Stimulated activated effector memory CD8-positive, alpha-beta T cell treated with anti-CD3 and anti-CD28 coated beads, Interleukin-12 subunit alpha, Interleukin-12 subunit beta, amount 100 ng/mL, for 72 hours (primary cell): ENCODE measurements at regions not wholly inside any gene's neighbourhood (a gene's known extent, or its start where the extent isn't known, plus 50 kb on each side); places are given as distances from the start of the nearest gene placed in this dataset.

Experiments
- ATAC-seq: fragments of 150-1000 bp; cut with Tn5 transposase; 2 replicates; pipeline ENCODE4 v1.10.0; 2021
- DNase-seq, 2 donors: peaks; one replicate each; pipeline ENCODE4 v3.0.0; 2021 to 2022; ENCODE audit warnings: low spot score in 2 of 2
- H3K27ac Mint-ChIP-seq: one replicate; pipeline ENCODE4 v1.8.0; 2022; ENCODE audit warnings: mild to moderate bottlenecking, mixed read lengths
- H3K36me3 Mint-ChIP-seq: one replicate; pipeline ENCODE4 v1.8.0; 2022; ENCODE audit warnings: mild to moderate bottlenecking, mixed read lengths
- H3K4me1 Mint-ChIP-seq: one replicate; pipeline ENCODE4 v1.8.0; 2022; ENCODE audit warnings: mixed read lengths
- H3K4me3 Mint-ChIP-seq: one replicate; pipeline ENCODE4 v1.8.0; 2022; ENCODE audit warnings: mild to moderate bottlenecking, mixed read lengths
- H3K9me3 Mint-ChIP-seq: one replicate; pipeline ENCODE4 v1.8.0; 2022; ENCODE audit warnings: mixed read lengths

GRCh38 chr10:33813871-33814270 is 479.4 kb upstream of the NRP1 start:
- Mint-ChIP-seq H3K27ac (no peak overlapping the region), H3K4me1 (no peaks in the 10 kb centered on the region), H3K9me3 (peaks cover 3% of the 10 kb centered on the region), H3K4me3 (no peak overlapping the region), H3K36me3 (no peaks in the 10 kb centered on the region)
- ATAC-seq (no peak), DNase-seq (no peak)

- DNase-seq (no peak), ATAC-seq (no peak)
- peaks cover 3% of the 10 kb centered on the region for H3K9me3 Mint-ChIP-seq
- no peak overlapping the region for H3K27ac Mint-ChIP-seq
- no peak overlapping the region for H3K4me3 Mint-ChIP-seq
- no peaks in the 10 kb centered on the region for H3K4me1 Mint-ChIP-seq
- no peaks in the 10 kb centered on the region for H3K36me3 Mint-ChIP-seq
Measured at GRCh38 chr10:33813415-33813814, 478.9 kb upstream of the NRP1 start.

DNA sequence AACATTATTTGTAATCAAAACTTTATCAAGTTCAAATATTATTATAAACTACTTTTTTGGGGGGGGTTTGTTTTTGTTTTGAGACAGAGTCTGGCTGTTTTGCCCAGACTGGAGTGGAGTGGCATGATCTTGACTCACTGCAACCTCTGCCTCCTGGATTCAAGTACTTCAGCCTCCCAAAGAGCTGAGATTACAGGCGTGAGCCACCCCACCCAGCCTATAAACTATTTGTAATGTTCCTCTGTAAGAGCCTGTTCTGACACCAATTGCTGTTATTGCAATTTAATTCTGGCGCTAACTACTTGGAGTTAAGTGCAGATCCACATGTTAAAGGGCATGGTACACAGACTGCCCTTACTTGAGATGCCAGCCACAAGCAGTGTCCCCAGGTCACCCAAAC is 478.1 kb upstream of the NRP1 start:
- no peaks in the 10 kb centered on the region for H3K36me3 Mint-ChIP-seq
- DNase-seq = no peak
- no peak overlapping the region for H3K27ac Mint-ChIP-seq
- no peak for ATAC-seq
- H3K4me3 Mint-ChIP-seq = no peak overlapping the region
- H3K4me1 Mint-ChIP-seq = no peaks in the 10 kb centered on the region
- H3K9me3 Mint-ChIP-seq = peaks cover 3% of the 10 kb centered on the region

DNA sequence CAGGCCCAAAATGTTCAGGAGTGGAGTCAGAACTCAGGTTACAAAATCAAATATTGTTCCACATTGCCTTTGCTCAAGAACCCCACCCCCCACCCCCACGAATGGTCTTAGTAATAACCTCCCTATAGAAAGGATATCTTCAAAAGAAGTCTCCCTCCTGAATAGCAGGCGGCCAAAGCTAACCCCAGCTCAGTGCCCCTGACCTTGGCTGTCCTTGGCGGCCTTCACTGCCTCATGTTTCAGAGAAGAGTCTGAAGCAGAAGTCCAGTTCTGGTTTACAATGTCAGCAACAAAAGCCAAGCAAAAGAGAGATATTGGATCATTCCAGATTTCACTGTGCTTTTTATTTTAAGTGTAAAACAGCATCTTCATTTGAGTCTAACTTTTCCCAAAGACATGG is 476.5 kb upstream of the NRP1 start:
- Mint-ChIP-seq H3K36me3 (no peaks in the 10 kb centered on the region), H3K9me3 (peaks cover 3% of the 10 kb centered on the region), H3K4me1 (no peaks in the 10 kb centered on the region), H3K4me3 (no peak overlapping the region), H3K27ac (no peak overlapping the region)
- ATAC-seq (no peak), DNase-seq (no peak)

GRCh38 chr10:33809732-33810131 is 475.3 kb upstream of the NRP1 start:
- no peak overlapping the region for H3K4me3 Mint-ChIP-seq
- DNase-seq = no peak
- no peaks in the 10 kb centered on the region for H3K36me3 Mint-ChIP-seq
- no peaks in the 10 kb centered on the region for H3K4me1 Mint-ChIP-seq
- H3K9me3 Mint-ChIP-seq = no peaks in the 10 kb centered on the region
- no peak for ATAC-seq
- H3K27ac Mint-ChIP-seq = no peak overlapping the region

GRCh38 chr10:33808475-33808874 is 474.0 kb upstream of the NRP1 start:
- no peak overlapping the region for H3K27ac Mint-ChIP-seq

DNA sequence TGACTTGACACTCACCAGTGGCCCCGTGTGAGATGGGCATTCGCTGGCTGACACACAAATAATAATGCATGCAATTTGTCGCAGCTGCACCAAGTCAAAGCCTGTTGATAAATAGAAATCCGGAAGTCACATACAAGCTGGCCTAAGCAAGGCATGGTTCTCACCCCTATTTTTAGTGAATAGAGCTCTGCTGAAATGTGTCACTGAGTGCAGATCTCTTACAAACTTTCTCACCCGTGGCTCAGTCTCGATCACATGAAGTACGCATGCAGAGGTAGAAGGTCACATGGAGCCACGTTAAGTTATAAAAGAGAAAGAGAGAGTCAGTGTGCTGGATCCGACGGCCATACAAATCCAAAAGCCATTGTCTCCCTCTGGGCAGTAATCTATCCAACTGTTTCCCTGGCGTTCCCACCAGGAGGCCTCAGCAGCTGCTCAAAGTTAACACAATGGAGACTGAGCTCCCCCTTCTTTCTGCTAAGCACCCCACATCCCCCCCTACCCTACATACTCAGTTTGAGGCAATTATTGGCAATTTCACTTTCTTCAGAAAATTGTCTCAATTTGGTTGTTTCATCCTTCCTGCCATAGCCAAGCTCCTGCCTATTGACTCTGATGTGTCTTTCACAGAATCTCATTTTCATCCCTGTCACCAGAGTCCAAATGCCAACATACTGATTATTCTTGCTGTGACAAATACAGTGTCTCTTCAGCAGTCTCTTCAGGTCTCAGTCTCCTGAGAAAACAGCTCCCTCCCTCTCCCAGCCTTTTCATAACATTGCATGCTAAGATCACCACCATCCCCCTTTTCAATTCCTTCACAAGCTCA is 473.3 kb upstream of the NRP1 start:
- Mint-ChIP-seq H3K36me3 (no peaks in the 10 kb centered on the region), H3K9me3 (no peaks in the 10 kb centered on the region), H3K4me3 (no peak overlapping the region), H3K4me1 (no peaks in the 10 kb centered on the region), H3K27ac (no peak overlapping the region)
- no peak for ATAC-seq
- DNase-seq = no peak

More at GRCh38 chr10:33808475-33808874, 474.0 kb upstream of the NRP1 start:
- Mint-ChIP-seq H3K36me3 (no peaks in the 10 kb centered on the region), H3K9me3 (no peaks in the 10 kb centered on the region), H3K4me3 (no peak overlapping the region), H3K4me1 (no peaks in the 10 kb centered on the region)
- no peak for DNase-seq
- no peak for ATAC-seq

DNA sequence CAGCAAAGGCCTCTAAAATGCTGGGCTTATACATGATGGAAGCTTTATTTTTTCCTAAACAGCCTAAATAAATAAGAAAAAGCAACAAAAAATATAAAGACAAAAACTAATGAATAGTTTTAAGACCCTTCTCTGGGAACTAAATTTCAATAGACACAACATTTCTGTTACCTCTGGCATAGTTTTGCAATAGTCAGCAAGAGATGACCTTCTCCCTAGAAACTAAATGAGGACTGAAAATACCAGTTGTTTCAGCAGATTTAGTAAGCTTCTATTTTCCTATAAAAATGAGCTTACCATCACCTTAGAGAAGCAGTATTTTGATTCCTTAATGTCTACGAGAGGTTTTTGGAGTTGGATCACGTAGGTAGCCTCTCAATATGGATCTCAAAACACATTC is 471.4 kb upstream of the NRP1 start:
- Mint-ChIP-seq H3K27ac (no peak overlapping the region), H3K9me3 (no peaks in the 10 kb centered on the region), H3K4me1 (no peaks in the 10 kb centered on the region), H3K36me3 (no peaks in the 10 kb centered on the region), H3K4me3 (no peak overlapping the region)
- ATAC-seq (no peak), DNase-seq (no peak)

- Mint-ChIP-seq H3K4me1 (no peaks in the 10 kb centered on the region), H3K9me3 (no peaks in the 10 kb centered on the region), H3K4me3 (no peak overlapping the region), H3K27ac (no peak overlapping the region), H3K36me3 (no peaks in the 10 kb centered on the region)
- ATAC-seq = no peak
- DNase-seq = no peak
Measured at GRCh38 chr10:33804584-33804983, 470.1 kb upstream of the NRP1 start.

GRCh38 chr10:33803248-33803647 is 468.8 kb upstream of the NRP1 start:
- H3K4me3 Mint-ChIP-seq = no peak overlapping the region
- DNase-seq = no peak
- no peaks in the 10 kb centered on the region for H3K9me3 Mint-ChIP-seq

DNA sequence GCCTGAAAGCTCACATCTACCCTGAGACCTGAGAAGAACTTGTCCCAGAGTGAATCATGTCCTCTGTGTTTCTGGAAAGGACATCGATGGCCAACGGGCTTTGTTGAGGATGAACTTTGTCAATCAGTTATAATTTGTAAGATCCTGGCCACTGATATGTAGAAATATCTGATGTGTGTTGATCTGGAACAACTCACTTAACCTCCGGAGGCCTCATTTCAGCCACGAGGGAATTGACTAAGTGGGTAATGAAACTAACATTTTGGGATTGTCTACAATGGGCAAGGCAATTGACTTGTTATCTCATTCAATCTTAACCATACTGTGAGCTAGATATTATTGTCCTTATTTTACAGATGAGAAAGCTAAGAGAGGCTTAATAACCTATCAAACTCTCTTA is 468.1 kb upstream of the NRP1 start:
- H3K9me3 Mint-ChIP-seq = no peaks in the 10 kb centered on the region
- no peak overlapping the region for H3K4me3 Mint-ChIP-seq
- no peaks in the 10 kb centered on the region for H3K4me1 Mint-ChIP-seq
- H3K27ac Mint-ChIP-seq = no peak overlapping the region
- DNase-seq = no peak
- ATAC-seq = no peak
- H3K36me3 Mint-ChIP-seq = no peaks in the 10 kb centered on the region

More at GRCh38 chr10:33803248-33803647, 468.8 kb upstream of the NRP1 start:
- no peak for ATAC-seq
- no peaks in the 10 kb centered on the region for H3K36me3 Mint-ChIP-seq
- no peaks in the 10 kb centered on the region for H3K4me1 Mint-ChIP-seq
- no peak overlapping the region for H3K27ac Mint-ChIP-seq

DNA sequence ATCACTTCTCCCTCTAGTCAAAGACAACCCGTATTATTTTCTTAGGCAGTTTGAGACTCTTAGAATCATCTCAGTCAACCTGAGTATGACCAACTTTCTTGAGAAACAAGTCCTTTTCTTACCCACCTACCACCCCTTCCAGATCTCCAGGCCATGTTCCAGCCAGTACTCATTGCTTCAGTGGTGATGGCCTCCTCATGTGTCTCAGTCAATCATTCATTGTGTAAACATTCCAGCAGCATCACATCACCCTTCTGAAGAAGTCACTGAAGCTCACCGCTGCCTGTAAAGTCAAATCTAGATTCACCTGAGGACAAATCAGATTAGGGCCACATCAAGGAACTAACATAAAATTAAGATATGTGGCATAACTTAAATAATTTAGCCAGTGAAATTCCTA is 467.2 kb upstream of the NRP1 start:
- no peak for ATAC-seq
- Mint-ChIP-seq H3K27ac (no peak overlapping the region), H3K4me3 (no peak overlapping the region), H3K9me3 (no peaks in the 10 kb centered on the region), H3K36me3 (no peaks in the 10 kb centered on the region), H3K4me1 (no peaks in the 10 kb centered on the region)
- no peak for DNase-seq

GRCh38 chr10:33800986-33801385 is 466.5 kb upstream of the NRP1 start:
- no peaks in the 10 kb centered on the region for H3K36me3 Mint-ChIP-seq
- no peak overlapping the region for H3K27ac Mint-ChIP-seq
- ATAC-seq (no peak), DNase-seq (no peak)
- no peak overlapping the region for H3K4me3 Mint-ChIP-seq
- H3K4me1 Mint-ChIP-seq = no peaks in the 10 kb centered on the region
- no peaks in the 10 kb centered on the region for H3K9me3 Mint-ChIP-seq

DNA sequence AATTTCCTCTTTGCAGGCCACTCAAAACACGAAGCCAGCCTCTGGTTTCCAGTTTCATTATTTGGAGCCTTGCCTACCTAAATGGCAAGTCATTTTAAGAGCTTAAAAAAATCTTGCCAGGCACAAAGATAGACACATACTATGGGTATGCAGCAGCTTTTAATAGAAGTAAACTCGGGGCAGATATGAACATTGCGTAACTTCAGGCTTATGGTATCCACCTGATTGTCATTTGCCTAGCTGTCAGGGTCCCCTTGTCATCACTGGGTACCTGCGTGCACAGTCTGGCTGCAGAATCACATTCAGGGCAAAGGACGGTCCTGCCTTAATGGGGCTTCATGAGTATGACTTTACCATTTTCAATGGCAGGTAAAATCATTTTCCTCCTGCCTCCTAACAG is 466.1 kb upstream of the NRP1 start:
- no peak overlapping the region for H3K27ac Mint-ChIP-seq
- no peaks in the 10 kb centered on the region for H3K4me1 Mint-ChIP-seq
- no peaks in the 10 kb centered on the region for H3K36me3 Mint-ChIP-seq
- no peak for ATAC-seq
- H3K9me3 Mint-ChIP-seq = no peaks in the 10 kb centered on the region
- no peak overlapping the region for H3K4me3 Mint-ChIP-seq
- no peak for DNase-seq

- H3K4me3 Mint-ChIP-seq = no peak overlapping the region
- no peaks in the 10 kb centered on the region for H3K9me3 Mint-ChIP-seq
- DNase-seq (no peak), ATAC-seq (no peak)
- no peaks in the 10 kb centered on the region for H3K36me3 Mint-ChIP-seq
- no peaks in the 10 kb centered on the region for H3K4me1 Mint-ChIP-seq
- H3K27ac Mint-ChIP-seq = no peak overlapping the region
Measured at GRCh38 chr10:33799944-33800323, 465.5 kb upstream of the NRP1 start.

- no peak for ATAC-seq
- DNase-seq = no peak
- H3K4me3 Mint-ChIP-seq = no peak overlapping the region
- H3K27ac Mint-ChIP-seq = no peak overlapping the region
- no peaks in the 10 kb centered on the region for H3K4me1 Mint-ChIP-seq
- no peaks in the 10 kb centered on the region for H3K9me3 Mint-ChIP-seq
- no peaks in the 10 kb centered on the region for H3K36me3 Mint-ChIP-seq
Measured at GRCh38 chr10:33799281-33799943, 464.9 kb upstream of the NRP1 start.
